ENCODE measurements at regions not wholly inside any gene's neighbourhood (a gene's known extent, or its start where the extent isn't known, plus 50 kb on each side); places are given as distances from the start of the nearest gene placed in this dataset.

DNA sequence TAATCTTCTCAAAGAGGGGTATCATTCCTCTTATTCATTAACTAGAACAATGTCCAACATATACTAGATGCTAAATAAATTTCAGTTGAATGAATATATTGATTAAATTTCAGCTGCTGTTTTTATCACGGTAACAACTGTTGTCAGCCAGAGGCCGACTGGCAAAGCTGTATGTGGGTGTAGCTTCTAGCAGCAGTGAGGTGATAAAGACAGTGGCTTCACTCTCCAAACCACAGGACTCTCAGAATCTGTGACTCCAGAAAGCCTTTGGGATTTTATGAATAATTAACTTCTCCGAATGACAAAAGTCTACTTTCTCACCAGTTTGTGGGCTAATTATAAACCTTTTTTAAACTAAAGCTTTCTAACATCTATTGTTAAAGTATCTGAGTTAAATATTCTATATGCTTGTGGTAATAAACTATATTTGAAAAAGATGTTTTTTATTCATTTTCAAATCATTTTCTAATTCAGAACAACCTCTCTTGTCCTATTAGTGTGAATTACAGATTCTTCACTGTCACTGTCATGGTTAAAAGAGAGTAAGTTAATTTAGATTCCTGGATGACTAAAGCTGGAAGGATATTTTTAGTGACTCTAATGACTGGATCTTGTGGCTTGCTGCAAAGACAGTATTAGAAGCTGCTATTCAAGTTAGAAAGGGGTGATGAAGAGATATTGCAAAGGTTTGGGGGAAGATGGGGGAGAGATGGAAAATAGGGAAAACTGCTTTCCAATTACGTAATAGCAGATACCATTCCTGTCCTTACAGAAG, 796.4 kb upstream of the ARPP21 start:
- ATAC-seq (peak; percentile 65), DNase-seq (ENCODE audit: low spot score) (peak; percentile 36)
- Mint-ChIP-seq H3K9me3 (no peaks in the 10 kb centered on the region), H3K4me1 (peaks cover 22% of the 10 kb centered on the region), H3K27me3 (ENCODE audit: insufficient read depth, low read depth, poor library complexity) (peaks cover 2% of the 10 kb centered on the region), H3K27ac (no peak overlapping the region), H3K36me3 (ENCODE audit: low read depth) (no peaks in the 10 kb centered on the region), H3K4me3 (no peak overlapping the region)
- H3K27ac ChIP-seq (ENCODE audit: low read depth) = no peak overlapping the region
- H3F3A ChIP-seq (replicated peaks; ENCODE audit: low read depth) = no peaks in the 10 kb centered on the region
- TF ChIP-seq STAT1 (IDR thresholded peaks at IDR 0.05; ENCODE audit: unreplicated experiment) = no peak
- TF ChIP-seq ZNF331 (CRISPR knock-in tag; IDR thresholded peaks at IDR 0.05; ENCODE audit: low read depth) = no peak
- TF ChIP-seq, protein P1, sequence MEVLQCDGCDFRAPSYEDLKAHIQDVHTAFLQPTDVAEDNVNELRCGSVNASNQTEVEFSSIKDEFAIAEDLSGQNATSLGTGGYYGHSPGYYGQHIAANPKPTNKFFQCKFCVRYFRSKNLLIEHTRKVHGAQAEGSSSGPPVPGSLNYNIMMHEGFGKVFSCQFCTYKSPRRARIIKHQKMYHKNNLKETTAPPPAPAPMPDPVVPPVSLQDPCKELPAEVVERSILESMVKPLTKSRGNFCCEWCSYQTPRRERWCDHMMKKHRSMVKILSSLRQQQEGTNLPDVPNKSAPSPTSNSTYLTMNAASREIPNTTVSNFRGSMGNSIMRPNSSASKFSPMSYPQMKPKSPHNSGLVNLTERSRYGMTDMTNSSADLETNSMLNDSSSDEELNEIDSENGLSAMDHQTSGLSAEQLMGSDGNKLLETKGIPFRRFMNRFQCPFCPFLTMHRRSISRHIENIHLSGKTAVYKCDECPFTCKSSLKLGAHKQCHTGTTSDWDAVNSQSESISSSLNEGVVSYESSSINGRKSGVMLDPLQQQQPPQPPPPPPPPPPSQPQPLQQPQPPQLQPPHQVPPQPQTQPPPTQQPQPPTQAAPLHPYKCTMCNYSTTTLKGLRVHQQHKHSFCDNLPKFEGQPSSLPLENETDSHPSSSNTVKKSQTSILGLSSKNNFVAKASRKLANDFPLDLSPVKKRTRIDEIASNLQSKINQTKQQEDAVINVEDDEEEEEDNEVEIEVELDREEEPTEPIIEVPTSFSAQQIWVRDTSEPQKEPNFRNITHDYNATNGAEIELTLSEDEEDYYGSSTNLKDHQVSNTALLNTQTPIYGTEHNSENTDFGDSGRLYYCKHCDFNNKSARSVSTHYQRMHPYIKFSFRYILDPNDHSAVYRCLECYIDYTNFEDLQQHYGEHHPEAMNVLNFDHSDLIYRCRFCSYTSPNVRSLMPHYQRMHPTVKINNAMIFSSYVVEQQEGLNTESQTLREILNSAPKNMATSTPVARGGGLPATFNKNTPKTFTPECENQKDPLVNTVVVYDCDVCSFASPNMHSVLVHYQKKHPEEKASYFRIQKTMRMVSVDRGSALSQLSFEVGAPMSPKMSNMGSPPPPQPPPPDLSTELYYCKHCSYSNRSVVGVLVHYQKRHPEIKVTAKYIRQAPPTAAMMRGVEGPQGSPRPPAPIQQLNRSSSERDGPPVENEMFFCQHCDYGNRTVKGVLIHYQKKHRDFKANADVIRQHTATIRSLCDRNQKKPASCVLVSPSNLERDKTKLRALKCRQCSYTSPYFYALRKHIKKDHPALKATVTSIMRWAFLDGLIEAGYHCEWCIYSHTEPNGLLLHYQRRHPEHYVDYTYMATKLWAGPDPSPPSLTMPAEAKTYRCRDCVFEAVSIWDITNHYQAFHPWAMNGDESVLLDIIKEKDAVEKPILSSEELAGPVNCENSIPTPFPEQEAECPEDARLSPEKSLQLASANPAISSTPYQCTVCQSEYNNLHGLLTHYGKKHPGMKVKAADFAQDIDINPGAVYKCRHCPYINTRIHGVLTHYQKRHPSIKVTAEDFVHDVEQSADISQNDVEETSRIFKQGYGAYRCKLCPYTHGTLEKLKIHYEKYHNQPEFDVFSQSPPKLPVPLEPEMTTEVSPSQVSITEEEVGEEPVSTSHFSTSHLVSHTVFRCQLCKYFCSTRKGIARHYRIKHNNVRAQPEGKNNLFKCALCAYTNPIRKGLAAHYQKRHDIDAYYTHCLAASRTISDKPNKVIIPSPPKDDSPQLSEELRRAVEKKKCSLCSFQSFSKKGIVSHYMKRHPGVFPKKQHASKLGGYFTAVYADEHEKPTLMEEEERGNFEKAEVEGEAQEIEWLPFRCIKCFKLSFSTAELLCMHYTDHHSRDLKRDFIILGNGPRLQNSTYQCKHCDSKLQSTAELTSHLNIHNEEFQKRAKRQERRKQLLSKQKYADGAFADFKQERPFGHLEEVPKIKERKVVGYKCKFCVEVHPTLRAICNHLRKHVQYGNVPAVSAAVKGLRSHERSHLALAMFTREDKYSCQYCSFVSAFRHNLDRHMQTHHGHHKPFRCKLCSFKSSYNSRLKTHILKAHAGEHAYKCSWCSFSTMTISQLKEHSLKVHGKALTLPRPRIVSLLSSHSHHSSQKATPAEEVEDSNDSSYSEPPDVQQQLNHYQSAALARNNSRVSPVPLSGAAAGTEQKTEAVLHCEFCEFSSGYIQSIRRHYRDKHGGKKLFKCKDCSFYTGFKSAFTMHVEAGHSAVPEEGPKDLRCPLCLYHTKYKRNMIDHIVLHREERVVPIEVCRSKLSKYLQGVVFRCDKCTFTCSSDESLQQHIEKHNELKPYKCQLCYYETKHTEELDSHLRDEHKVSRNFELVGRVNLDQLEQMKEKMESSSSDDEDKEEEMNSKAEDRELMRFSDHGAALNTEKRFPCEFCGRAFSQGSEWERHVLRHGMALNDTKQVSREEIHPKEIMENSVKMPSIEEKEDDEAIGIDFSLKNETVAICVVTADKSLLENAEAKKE (CRISPR knock-in tag; IDR thresholded peaks at IDR 0.05) = no peak
- TF ChIP-seq, protein P2, sequence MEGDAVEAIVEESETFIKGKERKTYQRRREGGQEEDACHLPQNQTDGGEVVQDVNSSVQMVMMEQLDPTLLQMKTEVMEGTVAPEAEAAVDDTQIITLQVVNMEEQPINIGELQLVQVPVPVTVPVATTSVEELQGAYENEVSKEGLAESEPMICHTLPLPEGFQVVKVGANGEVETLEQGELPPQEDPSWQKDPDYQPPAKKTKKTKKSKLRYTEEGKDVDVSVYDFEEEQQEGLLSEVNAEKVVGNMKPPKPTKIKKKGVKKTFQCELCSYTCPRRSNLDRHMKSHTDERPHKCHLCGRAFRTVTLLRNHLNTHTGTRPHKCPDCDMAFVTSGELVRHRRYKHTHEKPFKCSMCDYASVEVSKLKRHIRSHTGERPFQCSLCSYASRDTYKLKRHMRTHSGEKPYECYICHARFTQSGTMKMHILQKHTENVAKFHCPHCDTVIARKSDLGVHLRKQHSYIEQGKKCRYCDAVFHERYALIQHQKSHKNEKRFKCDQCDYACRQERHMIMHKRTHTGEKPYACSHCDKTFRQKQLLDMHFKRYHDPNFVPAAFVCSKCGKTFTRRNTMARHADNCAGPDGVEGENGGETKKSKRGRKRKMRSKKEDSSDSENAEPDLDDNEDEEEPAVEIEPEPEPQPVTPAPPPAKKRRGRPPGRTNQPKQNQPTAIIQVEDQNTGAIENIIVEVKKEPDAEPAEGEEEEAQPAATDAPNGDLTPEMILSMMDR (conservative IDR thresholded peaks at IDR 0.05; ENCODE audit: low read depth in 2 of 2) = no peak
- TF ChIP-seq CREB1 (CRISPR knock-in tag; IDR thresholded peaks at IDR 0.05; ENCODE audit: low read depth) = no peak
- TF ChIP-seq, protein P3, sequence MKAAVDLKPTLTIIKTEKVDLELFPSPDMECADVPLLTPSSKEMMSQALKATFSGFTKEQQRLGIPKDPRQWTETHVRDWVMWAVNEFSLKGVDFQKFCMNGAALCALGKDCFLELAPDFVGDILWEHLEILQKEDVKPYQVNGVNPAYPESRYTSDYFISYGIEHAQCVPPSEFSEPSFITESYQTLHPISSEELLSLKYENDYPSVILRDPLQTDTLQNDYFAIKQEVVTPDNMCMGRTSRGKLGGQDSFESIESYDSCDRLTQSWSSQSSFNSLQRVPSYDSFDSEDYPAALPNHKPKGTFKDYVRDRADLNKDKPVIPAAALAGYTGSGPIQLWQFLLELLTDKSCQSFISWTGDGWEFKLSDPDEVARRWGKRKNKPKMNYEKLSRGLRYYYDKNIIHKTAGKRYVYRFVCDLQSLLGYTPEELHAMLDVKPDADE (IDR thresholded peaks at IDR 0.05) = no peak
- TF ChIP-seq, protein P4, sequence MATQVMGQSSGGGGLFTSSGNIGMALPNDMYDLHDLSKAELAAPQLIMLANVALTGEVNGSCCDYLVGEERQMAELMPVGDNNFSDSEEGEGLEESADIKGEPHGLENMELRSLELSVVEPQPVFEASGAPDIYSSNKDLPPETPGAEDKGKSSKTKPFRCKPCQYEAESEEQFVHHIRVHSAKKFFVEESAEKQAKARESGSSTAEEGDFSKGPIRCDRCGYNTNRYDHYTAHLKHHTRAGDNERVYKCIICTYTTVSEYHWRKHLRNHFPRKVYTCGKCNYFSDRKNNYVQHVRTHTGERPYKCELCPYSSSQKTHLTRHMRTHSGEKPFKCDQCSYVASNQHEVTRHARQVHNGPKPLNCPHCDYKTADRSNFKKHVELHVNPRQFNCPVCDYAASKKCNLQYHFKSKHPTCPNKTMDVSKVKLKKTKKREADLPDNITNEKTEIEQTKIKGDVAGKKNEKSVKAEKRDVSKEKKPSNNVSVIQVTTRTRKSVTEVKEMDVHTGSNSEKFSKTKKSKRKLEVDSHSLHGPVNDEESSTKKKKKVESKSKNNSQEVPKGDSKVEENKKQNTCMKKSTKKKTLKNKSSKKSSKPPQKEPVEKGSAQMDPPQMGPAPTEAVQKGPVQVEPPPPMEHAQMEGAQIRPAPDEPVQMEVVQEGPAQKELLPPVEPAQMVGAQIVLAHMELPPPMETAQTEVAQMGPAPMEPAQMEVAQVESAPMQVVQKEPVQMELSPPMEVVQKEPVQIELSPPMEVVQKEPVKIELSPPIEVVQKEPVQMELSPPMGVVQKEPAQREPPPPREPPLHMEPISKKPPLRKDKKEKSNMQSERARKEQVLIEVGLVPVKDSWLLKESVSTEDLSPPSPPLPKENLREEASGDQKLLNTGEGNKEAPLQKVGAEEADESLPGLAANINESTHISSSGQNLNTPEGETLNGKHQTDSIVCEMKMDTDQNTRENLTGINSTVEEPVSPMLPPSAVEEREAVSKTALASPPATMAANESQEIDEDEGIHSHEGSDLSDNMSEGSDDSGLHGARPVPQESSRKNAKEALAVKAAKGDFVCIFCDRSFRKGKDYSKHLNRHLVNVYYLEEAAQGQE (IDR thresholded peaks at IDR 0.05; ENCODE audit: unreplicated experiment) = no peak
- no peak for TF ChIP-seq EZH2 (IDR thresholded peaks at IDR 0.05; ENCODE audit: low read depth, unreplicated experiment)
- TF ChIP-seq POLR2AphosphoS5 (IDR thresholded peaks at IDR 0.05; ENCODE audit: low read depth) = no peak
- no peak for TF ChIP-seq ZNF114 (CRISPR knock-in tag; IDR thresholded peaks at IDR 0.05)
- TF ChIP-seq NANOG (IDR thresholded peaks at IDR 0.05; ENCODE audit: borderline replicate concordance) = no peak
- no peak for TF ChIP-seq JUNB (IDR thresholded peaks at IDR 0.05; ENCODE audit: unreplicated experiment)
- no peaks in the 10 kb centered on the region for H3K27me3 ChIP-seq (ENCODE audit: insufficient read depth)
- no peaks in the 10 kb centered on the region for H3K79me2 ChIP-seq (replicated peaks; ENCODE audit: insufficient read depth)
- H3K4me3 ChIP-seq = no peak overlapping the region
- peaks cover 22% of the 10 kb centered on the region for H3K4me1 ChIP-seq (ENCODE audit: insufficient read depth)
- no peaks in the 10 kb centered on the region for H4K20me1 ChIP-seq (replicated peaks; ENCODE audit: insufficient read depth)
- H3K9me2 ChIP-seq (ENCODE audit: insufficient read depth) = peaks cover 3% of the 10 kb centered on the region; the same call in 1 of the 2 replicates
- H3K36me3 ChIP-seq (ENCODE audit: insufficient read depth) = no peaks in the 10 kb centered on the region
- no peak overlapping the region for H3K4me2 ChIP-seq
- no peak overlapping the region; the same call in 1 of the 2 replicates for H2AFZ ChIP-seq

Measured in GM23338 (cell line).